Mammary epithelial cell (primary cell): ENCODE measurements at regions not wholly inside any gene's neighbourhood (a gene's known extent, or its start where the extent isn't known, plus 50 kb on each side); places are given as distances from the start of the nearest gene placed in this dataset.

Experiments used
- EZH2 ChIP-seq: IDR thresholded peaks from 2 replicates; pipeline ENCODE4 v1.6.1; 2012; ENCODE audit warnings: low read length, inconsistent platforms, borderline replicate concordance
- TF ChIP-seq, protein P1 (sequence below), 2 donors: IDR thresholded peaks in 1 of 2; conservative IDR thresholded peaks in 1 of 2; 2 replicates each; pipeline ENCODE4 v1.5.1; 2011 to 2012; ENCODE audit warnings: inconsistent platforms in 2 of 2, low read length in 2 of 2, mild to moderate bottlenecking in 2 of 2, control low read depth in 1 of 2, low read depth in 1 of 2; ENCODE audit not compliant: insufficient read depth in 1 of 2; ENCODE audit errors: extremely low read depth in 1 of 2

DNA sequence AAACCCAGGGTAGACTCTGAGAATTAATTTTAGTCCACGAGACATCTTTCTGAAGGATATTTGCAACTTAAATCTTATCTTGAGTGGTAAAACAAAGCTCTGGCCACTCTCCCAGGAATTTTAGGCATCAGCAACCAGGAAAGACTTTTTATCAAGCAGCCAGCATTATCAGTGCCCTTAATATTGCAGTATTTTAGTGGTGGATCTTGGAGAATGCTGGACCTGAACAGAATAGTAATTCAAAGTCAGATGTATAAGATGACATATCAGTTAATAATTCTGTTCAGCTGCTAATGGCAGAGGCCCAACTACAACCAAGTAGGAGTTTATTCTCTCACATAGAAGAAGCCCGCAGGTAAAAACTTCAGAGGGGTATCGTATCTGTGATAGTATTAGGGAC lies 59.0 kb upstream of the CRY1 start:
- TF ChIP-seq, protein P1, sequence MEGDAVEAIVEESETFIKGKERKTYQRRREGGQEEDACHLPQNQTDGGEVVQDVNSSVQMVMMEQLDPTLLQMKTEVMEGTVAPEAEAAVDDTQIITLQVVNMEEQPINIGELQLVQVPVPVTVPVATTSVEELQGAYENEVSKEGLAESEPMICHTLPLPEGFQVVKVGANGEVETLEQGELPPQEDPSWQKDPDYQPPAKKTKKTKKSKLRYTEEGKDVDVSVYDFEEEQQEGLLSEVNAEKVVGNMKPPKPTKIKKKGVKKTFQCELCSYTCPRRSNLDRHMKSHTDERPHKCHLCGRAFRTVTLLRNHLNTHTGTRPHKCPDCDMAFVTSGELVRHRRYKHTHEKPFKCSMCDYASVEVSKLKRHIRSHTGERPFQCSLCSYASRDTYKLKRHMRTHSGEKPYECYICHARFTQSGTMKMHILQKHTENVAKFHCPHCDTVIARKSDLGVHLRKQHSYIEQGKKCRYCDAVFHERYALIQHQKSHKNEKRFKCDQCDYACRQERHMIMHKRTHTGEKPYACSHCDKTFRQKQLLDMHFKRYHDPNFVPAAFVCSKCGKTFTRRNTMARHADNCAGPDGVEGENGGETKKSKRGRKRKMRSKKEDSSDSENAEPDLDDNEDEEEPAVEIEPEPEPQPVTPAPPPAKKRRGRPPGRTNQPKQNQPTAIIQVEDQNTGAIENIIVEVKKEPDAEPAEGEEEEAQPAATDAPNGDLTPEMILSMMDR (conservative IDR thresholded peaks at IDR 0.05 in 1 of 2, IDR thresholded peaks at IDR 0.05 in 1 of 2; ENCODE audit: extremely low read depth in 1 of 2, insufficient read depth in 1 of 2, low read depth in 1 of 2, low read length in 2 of 2): no peak
- TF ChIP-seq EZH2: no peak
